NCI-H2227 (cell line): ENCODE measurements at regions not wholly inside any gene's neighbourhood (a gene's known extent, or its start where the extent isn't known, plus 50 kb on each side); places are given as distances from the start of the nearest gene placed in this dataset.
A peak's percentile ranks its signal among the peaks of the same experiment; 100 is the strongest.
"Not testable (repeated sequence)": the region's sequence is repeated elsewhere in the genome, so short reads cannot be mapped to it uniquely, and the experiment has no call there.

Experiments used
- DNase-seq: peaks from one replicate; lab custom pipeline; 2025; ENCODE audit not compliant: unreplicated experiment; lab: John Stamatoyannopoulos, UW

DNA sequence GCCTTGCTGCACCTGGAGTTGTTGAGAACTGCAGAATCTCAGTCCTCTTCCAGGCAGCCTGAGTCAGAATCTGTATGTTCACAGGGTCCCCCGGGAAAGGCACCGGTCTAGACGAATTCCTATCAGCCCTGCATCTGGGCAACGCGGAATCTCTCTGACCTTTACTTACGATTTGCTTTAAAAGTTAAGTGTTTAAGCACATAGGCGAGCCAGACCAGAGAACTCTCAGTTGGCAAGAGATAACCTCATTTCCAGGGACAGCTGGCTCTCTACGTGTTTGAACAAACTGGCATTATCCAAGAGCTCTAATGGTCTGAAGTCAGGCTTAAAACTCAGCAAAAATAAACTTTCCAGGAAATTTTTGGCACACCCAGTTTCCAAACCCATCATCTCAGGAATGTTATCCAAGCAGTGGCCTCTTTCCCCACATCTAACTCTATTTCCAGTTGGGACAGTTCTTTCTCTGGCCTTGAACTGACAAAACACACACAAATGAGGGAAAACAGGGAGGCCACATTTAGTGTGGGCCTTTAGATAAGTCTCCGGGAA, 53.4 kb downstream of the HES1 start:
- DNase-seq: no peak

DNA sequence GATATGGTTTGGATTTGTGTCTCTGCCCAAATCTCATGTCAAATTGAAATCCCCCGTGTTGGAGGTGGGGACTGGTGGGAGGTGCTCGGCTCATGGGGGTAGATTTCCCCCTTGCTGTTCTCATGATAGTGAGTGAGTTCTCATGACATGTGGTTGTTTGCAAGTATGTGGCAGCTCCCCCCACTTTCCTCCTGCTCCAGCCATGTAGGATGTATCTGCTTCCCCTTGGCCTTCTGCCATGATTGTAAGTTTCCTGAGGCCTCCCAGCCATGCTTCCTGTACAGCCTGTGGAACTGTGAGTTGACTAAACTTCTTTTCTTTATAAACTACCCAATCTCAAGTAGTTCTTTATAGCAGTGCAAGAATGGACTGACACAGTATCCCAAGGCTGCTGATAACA, 55.9 kb downstream of the HES1 start:
- DNase-seq: not testable (repeated sequence)

DNA sequence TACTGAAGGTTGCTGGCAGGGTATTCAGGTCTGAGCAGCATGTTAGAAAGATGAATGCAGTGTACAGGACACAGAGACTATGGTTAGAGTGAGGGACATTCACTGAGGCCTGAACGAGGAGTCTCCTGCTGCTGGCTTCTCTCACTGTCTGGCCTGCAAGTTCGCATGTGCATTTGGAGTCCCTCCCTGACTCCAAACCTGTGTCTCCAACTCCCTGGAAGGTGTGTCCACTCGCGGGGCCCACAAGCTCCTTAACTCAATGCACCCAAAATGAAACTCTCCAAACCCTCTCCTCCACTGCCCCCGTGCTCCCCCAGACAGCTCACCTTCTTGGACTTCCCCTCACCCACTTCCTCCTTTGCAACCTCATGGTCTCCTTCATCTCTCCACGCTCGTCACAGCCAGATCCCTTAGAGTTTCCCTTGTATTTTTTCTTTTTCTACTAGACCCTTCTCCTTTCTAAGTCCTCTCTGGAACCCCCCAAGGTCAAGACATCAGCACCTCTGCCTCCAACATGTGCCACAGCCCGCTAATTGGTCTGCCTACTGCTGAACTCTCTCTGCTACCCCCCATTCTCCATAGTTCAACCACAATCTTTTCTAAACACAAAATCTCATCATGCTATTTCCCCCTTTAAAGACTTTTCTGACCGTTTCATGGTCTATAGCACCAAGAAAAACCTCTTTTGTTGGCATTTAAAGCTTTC, 58.3 kb downstream of the HES1 start:
- DNase-seq: no peak

DNA sequence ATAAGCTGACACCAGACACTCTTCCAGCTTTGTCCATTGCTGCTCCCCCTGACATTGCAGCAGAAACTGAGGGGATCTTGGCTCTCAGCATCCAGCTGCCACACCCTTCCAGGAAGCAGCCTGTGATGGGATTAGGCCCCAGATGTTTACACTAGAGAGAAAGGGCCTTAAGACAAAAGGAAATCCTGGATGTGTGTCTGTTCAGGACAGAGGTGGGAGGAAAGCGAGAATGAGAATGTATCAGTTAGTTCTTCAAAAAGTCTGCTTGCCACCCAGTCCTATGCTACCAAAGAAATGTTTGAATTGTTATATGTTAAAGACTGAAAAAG, 58.8 kb downstream of the HES1 start:
- DNase-seq: no peak

DNA sequence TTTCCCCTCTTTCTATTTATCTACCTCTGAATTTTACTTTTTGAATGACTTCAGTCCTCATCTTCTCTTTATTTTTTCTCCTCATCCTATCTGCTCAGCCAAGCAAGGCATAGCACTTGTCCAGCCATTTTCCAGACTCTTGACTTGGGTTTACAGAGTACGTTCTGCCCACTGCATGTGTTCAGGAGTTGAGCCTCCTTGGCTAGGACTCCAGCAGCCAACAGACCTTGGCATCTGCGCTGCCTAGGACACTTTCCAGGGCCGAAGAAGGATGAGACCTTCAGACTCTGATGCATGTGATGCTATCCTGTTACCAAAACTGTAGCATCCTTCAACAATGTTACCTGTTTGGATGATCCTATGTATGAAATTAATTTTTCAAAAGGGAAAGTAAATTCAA, 59.7 kb downstream of the HES1 start:
- DNase-seq: no peak

DNA sequence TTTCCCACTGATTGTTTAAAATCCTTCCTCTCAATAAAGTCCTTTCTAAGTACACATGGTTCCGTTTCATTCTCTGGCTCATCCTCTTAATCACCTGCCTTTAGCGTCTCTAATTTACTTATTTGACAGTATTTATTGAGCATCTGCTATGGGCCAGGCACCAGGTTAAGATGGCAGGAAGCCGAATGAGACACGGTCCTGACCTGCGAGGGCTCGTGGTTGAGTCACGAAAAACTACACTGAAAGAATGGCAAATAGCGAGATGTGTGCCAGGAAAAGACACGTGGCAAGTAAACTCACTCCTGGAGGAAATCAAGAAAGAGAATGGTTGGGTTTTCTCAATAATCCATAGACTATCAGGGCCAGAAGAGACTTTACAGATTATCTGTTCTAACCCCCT, 60.9 kb downstream of the HES1 start:
- no peak for DNase-seq

DNA sequence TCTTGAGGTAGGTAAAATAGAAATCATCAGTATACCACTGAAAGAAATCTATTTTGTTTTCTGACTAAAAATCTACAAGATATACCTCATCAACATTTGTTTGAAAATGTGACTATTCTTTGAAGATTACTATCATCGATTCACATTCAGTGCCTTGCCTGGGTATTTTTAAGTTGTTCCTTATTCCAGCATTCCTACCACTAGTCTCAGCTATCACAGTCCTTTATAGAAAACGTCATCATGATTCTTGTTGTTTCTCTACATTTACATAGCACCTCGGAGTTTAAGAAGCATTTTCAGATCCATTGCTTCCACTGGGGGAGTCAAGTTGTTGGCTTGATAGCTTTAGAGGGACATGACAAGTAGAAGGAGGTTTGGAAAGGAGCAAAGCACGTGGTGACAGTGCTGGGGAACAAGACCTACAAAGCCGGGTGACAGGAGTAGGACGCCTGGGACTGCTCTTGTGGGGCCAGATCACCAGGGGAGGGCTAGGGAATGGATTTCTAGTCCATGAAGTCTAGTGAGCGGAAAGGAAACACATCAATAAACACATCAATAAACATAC, 61.5 kb downstream of the HES1 start:
- DNase-seq: no peak

DNA sequence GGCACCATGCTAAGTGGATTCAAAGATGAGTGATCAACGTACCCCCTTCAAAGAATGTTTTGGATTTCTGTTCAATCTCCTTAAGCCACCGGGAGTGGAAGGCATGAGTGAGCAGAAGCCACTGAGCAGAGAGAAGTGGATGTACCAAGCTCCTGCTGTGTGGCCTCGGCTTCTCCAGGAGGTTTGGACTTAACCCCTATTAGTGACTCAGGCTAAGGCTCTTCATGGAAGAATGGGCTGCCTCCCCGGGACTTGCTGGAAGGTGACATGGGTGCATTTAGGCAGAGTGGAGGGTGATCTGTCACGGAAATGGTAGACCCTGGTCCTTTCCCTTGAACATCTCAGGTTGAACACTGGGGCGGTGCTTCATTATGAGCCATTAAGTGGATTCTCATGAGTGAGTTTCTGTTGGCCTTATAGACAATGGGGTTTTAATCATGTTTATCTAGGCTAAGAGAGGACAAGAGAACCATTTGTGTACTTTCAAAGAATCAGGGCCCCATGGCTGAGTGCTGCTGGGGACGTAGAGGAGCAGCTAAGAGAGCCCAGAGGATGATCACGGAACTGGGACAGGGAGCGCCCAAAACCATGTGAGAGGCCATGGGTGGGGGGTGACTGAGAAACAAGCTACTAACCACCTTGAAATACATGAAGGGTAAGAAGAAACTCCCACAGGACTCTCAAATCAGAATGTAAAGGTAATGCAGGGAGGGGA, 62.2 kb downstream of the HES1 start:
- no peak for DNase-seq

DNA sequence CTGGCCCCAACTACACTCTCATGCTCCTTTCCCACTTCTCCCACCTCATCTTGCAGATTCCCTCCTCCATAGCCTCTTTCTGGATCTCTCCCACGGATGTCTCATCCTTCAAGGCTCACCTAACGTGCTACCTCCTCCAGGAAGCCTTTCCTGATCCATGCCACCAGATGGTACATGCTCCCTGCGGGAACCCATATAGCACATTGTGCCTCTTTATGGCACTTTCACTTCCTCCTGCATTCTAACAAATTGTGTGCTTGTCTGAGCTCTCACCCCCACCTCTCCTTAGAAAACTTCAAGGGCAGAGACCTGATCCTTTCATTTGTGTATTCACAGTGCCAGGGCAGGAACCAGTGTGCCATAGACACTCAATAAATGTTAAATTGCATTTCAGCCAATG, 63.0 kb downstream of the HES1 start:
- no peak for DNase-seq

DNA sequence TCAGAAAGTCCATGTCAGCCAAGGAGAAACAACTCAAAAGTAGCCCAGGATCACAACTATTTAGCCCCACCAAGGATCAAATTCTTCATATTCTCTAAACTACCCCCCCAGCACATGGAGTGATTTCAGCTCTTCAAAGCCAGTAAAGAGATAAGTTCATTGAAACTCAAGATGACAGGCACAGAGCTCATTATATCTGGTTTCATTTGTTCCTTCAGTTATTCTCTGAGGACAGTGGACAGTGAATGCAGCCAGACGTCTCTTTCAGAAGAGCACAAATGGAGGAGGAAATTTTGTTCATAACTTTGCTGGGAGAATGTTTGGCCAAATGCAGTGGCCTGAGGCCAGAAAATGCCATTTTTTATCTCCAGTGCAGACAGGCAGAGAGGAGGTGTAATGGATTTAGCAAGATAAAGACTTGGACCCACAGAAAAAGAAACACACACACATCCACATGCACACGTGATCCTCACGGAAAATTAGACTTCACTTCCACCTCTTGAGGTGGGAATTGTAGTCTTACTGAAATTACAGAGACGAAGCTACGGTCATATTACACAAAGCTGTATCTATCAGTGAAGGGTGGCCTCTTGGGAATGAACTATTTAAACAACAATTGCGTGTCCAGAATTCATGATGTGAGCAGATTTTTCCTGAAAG, 64.6 kb downstream of the HES1 start:
- DNase-seq: no peak

DNA sequence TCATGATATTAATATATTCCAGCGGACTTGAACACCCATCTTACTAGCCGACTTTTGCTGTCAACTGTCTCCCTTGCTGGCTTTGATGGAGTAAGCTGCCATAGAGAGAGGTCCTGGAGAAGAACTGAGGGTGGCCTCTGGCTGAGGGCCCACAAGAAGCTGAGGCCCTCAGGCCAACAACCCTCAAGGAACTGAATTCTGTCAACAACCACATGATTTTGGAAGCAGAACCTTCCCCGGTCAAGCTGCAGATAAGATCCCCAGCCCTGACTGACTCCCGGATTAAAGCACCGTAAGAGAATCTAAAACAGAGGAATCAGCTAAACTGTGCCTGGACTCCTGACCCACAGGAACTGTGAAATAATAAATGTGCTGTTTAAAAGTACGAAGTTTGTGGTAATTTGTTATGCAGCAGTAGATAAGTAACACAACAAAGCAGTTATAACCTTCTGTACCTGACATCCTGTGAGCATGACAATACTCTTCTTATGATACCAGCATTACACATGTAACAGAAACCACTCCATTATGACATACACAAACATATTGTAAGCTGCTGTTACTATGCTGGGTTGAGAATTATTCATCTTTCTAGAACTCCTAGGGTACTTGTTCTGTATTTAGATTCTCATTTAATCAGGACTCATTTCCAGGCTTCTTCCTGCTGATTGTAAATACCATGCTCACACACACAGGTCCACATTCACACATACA, 66.2 kb downstream of the HES1 start:
- no peak for DNase-seq

DNA sequence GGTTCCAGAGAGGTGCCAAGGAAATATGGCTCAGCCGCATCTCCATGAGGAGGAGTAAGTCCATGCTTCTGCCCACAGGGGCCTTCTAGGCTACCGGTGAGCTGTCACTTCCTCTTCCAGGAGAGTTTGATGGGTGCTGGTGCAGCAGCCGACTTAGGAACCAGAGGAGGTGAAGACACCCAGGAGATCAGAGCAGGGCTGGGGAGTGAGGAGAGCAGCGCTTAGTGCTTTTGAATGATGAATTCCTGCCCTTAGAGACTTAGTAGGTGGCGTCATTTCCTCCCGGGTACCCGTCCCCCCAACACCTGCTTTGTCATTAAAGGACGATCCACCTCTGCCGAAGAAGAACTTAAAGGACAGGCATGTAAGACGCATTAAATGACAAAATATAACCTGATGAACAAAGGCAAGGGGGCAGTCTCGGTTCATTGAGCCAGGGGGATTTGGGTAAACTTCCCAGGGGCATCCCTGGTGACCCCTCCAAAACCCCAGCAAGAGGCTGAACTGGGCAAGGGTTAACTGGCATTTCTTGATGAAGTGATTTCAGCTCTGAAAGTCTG, 67.6 kb downstream of the HES1 start:
- DNase-seq: no peak

DNA sequence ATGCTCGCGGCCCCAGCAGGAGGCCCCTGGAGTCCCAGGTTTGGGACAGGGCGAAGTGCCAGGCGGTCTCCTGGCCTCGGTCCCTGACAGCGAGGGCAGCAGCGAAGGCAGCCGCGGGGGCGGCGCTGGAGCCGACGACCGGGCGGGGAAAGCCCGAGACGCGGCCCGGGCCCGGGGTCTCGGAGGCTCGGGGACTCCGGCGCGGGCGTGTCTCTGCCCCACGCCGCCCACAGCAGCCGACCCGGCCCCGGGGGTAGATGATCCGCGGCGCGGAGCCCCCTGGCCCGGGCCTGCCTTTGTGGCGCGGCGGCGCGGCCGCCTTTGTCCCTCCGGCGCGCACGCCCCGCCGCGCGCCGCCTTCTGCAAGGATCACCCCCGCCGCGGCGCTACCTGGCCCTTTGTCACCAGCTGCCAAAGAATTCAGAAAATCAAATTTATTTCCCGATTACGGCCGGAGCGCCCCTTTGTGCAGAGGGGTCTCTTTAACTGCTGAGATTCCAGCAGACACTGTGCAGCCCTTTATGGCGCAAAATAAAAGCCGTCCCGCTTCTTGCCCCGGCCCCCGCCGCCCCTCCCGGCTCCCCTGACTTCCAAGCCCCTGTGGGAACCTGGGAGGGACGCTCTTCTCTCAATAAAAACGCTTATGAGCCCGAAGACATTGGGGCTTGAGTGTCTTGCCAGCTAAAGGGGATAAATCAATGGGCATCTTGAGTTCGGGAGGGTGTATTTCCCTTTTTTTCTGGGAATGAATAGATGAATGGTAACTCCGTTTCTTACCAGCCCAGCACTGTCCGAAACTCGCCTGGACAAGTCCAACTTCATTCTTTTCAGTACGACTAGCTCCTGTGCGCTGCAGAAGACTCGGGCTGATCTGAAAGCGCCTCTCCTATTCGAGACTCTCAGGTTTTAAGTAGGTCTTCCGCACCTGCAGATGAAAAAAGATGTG, 68.4 kb downstream of the HES1 start:
- peak; percentile 21 for DNase-seq

DNA sequence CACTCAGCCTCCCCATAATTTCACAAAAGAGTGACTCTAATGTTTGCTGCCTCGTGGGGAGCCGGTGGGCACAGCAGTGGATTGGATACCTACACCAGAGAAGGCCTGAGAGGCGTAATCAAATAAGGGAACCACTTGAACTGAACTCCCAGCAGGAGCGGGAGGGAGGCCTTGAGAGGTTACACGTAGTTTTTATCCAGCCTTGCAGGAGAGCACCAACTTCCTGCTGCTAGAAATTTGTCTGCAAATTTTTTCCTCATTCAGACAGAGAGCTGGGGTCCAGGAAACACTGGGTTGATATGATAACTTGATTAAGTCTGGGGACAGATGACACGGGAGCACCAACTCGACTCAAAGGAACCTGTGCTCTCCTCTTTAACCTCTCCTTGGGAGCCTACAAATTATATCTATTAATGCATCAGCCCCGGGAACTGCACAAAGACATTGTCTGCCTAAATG, 69.8 kb downstream of the HES1 start:
- DNase-seq: peak; percentile 88

DNA sequence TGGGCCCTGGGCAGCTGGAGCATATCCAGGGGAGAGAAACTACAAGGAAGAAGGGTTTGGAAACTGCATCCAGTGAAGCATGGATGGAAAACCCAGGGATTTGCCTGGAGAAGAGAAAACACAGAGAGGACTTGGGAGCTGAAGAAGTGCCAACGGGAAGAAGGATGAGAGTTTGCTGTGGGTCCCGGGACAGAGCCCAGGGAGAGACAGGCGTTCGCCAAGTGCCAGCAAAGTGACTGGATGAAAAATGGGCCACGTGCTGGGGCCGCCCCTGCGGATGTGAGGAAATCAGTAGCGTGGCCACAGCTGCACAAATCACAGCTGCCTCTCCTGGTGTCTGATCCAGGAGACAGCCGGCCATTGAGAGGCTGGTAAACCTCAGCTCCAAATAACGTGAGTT, 70.4 kb downstream of the HES1 start:
- DNase-seq: peak; percentile 65

DNA sequence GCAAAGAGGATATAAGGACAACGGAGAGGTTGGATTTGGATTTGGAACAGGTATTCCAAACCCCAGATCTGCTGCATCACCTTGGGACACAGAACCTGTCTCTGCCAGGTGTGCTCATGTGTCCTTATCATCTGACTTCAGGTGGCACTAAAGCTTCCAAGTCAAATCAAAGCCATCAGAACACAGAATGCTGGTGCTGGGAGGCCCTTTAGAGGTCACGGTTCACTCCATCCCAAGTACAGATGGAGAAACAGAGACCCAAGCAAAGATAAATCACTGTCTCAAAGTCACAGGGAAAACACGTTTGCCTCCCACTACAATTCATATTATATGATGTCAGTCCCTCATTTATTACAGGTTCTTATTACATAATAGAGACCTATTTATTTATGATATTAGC, 72.8 kb downstream of the HES1 start:
- DNase-seq: no peak

DNA sequence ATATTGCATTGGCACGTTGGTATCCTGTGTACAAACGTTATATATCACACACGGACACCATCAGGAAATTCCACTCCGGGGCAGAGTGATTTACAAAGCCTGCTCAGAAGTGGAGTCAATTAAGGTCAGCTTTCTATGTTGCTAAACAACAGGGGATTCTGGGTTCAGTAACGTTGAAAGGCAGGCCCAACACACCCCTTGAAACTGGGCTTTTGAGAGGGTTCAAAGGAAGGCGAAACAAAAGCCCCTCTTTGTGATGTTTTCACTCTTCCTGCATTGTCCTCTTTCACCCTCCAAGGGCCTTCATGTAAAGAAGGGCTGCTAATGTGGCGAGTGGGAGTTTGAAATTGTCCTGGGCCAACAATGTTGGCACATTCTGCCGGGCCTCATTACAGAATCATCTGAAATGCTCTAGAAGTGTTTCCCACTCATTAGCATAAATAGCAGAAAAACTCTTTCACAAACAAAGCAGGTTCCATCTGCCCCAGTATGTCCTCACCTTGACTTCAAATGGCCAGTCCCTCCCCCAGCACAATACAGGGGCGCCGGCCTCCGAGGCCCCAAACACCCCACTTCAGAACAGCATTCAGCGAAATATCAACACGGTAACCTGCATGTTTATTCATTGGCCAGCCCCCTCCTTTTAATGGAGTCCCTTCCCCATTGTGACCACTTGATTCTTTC, 76.4 kb downstream of the HES1 start:
- peak; percentile 24 for DNase-seq

DNA sequence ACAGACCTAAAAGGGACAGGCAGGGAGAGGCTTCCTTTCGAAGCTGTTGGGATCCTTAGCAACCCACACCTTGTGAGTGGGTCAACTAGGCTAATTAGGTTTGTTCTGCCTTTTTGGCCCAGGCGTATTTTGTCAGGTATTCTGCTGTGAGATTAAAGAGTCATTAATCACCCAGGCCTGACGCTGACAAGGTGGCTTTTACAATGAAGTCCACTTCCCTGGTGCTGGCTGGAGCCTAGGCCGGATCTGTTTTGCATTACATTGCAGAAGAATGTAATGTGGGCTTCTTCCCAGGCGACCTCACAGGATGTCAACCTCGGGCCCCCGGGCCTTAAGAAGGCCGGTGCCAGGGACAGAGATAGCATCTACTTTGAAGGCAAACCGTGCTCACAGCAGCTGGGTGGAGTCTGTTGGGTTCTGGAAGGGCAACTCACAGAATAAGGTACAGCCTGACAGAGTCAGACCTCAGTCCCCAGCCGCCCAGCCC, 76.9 kb downstream of the HES1 start:
- DNase-seq: peak; percentile 11

DNA sequence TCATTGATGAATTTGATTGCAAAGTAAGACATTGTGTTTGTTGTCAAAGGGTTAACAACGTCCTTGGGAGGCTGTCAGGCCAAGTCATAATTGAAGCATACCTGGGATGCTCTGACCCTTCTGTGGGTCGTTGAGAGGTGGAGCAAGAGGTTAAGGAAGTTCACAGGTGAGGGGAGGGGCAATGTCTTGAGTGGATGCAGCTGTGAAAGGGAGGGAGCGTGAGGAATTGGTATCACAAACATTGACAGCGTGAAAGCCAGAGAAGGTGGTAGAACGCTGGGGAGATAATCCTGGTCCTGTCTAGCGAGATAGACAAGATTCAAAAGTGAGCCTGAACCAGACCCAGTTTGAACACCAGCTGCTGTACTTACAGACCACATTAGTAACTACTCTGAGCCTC, 79.4 kb downstream of the HES1 start:
- no peak for DNase-seq
